Activated CD4-positive, alpha-beta T cell treated with anti-CD3 and anti-CD28 coated beads, Interleukin-2, amount 10 ng/mL, durations not matched to agents 24 days and 14 days (primary cell): ENCODE measurements at regions not wholly inside any gene's neighbourhood (a gene's known extent, or its start where the extent isn't known, plus 50 kb on each side); places are given as distances from the start of the nearest gene placed in this dataset.

ENCODE experiments used
- DNase-seq: peaks from one replicate; pipeline ENCODE4 v3.0.0; 2022
- H3K27ac Mint-ChIP-seq: one replicate; pipeline ENCODE4 v1.8.0; 2022; ENCODE audit warnings: mild to moderate bottlenecking, mixed read lengths
- H3K27me3 Mint-ChIP-seq: one replicate; pipeline ENCODE4 v1.8.0; 2022; ENCODE audit warnings: mixed read lengths
- H3K36me3 Mint-ChIP-seq: one replicate; pipeline ENCODE4 v1.8.0; 2022; ENCODE audit warnings: low read depth, mild to moderate bottlenecking, mixed read lengths
- H3K4me1 Mint-ChIP-seq: one replicate; pipeline ENCODE4 v1.8.0; 2021; ENCODE audit warnings: mixed read lengths
- H3K4me3 Mint-ChIP-seq: one replicate; pipeline ENCODE4 v1.8.0; 2022; ENCODE audit warnings: mild to moderate bottlenecking, moderate library complexity, mixed read lengths
- H3K9me3 Mint-ChIP-seq: one replicate; pipeline ENCODE4 v1.8.0; 2021; ENCODE audit warnings: mixed read lengths
- intact Hi-C: fragments of 100-400 bp; cut with micrococcal nuclease; formaldehyde crosslinking; loops from one replicate; pipeline ENCODE4 v1.15.1; 2023

GRCh38 chr1:14094611-14095400, 394.8 kb downstream of the PRDM2 start:
- intact Hi-C loops = no loop called here
- H3K36me3 Mint-ChIP-seq = no peaks in the 10 kb centered on the region
- H3K27ac Mint-ChIP-seq = no peak overlapping the region
- H3K9me3 Mint-ChIP-seq = no peaks in the 10 kb centered on the region
- no peak overlapping the region for H3K4me3 Mint-ChIP-seq
- no peak for DNase-seq
- no peaks in the 10 kb centered on the region for H3K27me3 Mint-ChIP-seq
- no peaks in the 10 kb centered on the region for H3K4me1 Mint-ChIP-seq

GRCh38 chr1:14098294-14098913, 398.4 kb downstream of the PRDM2 start:
- Mint-ChIP-seq H3K36me3 (no peaks in the 10 kb centered on the region), H3K4me3 (no peak overlapping the region), H3K27me3 (no peaks in the 10 kb centered on the region), H3K27ac (no peak overlapping the region), H3K9me3 (no peaks in the 10 kb centered on the region), H3K4me1 (no peaks in the 10 kb centered on the region)
- DNase-seq = no peak
- intact Hi-C loops = no loop called here

GRCh38 chr1:14100444-14100843, 400.5 kb downstream of the PRDM2 start:
- no peak overlapping the region for H3K27ac Mint-ChIP-seq
- no peak for DNase-seq
- H3K36me3 Mint-ChIP-seq = no peaks in the 10 kb centered on the region
- H3K27me3 Mint-ChIP-seq = no peaks in the 10 kb centered on the region
- intact Hi-C loops = no loop called here
- no peaks in the 10 kb centered on the region for H3K4me1 Mint-ChIP-seq
- H3K4me3 Mint-ChIP-seq = no peak overlapping the region
- H3K9me3 Mint-ChIP-seq = no peaks in the 10 kb centered on the region

- no peak for DNase-seq
- H3K4me3 Mint-ChIP-seq = no peak overlapping the region
Observed at GRCh38 chr1:14100919-14101318, 400.9 kb downstream of the PRDM2 start.

GRCh38 chr1:14102180-14102579, 402.2 kb downstream of the PRDM2 start:
- no peaks in the 10 kb centered on the region for H3K9me3 Mint-ChIP-seq
- no peaks in the 10 kb centered on the region for H3K4me1 Mint-ChIP-seq
- H3K27me3 Mint-ChIP-seq = no peaks in the 10 kb centered on the region

More at GRCh38 chr1:14100919-14101318, 400.9 kb downstream of the PRDM2 start:
- Mint-ChIP-seq H3K36me3 (no peaks in the 10 kb centered on the region), H3K27ac (no peak overlapping the region), H3K27me3 (no peaks in the 10 kb centered on the region), H3K4me1 (no peaks in the 10 kb centered on the region), H3K9me3 (no peaks in the 10 kb centered on the region)
- intact Hi-C loops = no loop called here

GRCh38 chr1:14103878-14104430, 404.0 kb downstream of the PRDM2 start:
- no peaks in the 10 kb centered on the region for H3K4me1 Mint-ChIP-seq
- intact Hi-C loops = no loop called here
- no peak for DNase-seq

More at GRCh38 chr1:14102180-14102579, 402.2 kb downstream of the PRDM2 start:
- no peak for DNase-seq
- intact Hi-C loops = no loop called here
- H3K27ac Mint-ChIP-seq = no peak overlapping the region
- no peaks in the 10 kb centered on the region for H3K36me3 Mint-ChIP-seq
- H3K4me3 Mint-ChIP-seq = no peak overlapping the region

GRCh38 chr1:14106126-14106525, 406.1 kb downstream of the PRDM2 start:
- no peak overlapping the region for H3K4me3 Mint-ChIP-seq
- no peaks in the 10 kb centered on the region for H3K27me3 Mint-ChIP-seq
- no peaks in the 10 kb centered on the region for H3K36me3 Mint-ChIP-seq
- H3K9me3 Mint-ChIP-seq = no peaks in the 10 kb centered on the region
- no peak for DNase-seq
- intact Hi-C loops = no loop called here
- no peak overlapping the region for H3K27ac Mint-ChIP-seq
- no peaks in the 10 kb centered on the region for H3K4me1 Mint-ChIP-seq

More at GRCh38 chr1:14103878-14104430, 404.0 kb downstream of the PRDM2 start:
- Mint-ChIP-seq H3K4me3 (no peak overlapping the region), H3K9me3 (no peaks in the 10 kb centered on the region), H3K36me3 (no peaks in the 10 kb centered on the region), H3K27me3 (no peaks in the 10 kb centered on the region), H3K27ac (no peak overlapping the region)

GRCh38 chr1:14106679-14107313, 406.8 kb downstream of the PRDM2 start:
- Mint-ChIP-seq H3K9me3 (no peaks in the 10 kb centered on the region), H3K36me3 (no peaks in the 10 kb centered on the region), H3K4me3 (no peak overlapping the region), H3K27ac (no peak overlapping the region), H3K4me1 (no peaks in the 10 kb centered on the region), H3K27me3 (no peaks in the 10 kb centered on the region)
- intact Hi-C loops = no loop called here
- DNase-seq = no peak

GRCh38 chr1:14108356-14109275, 408.6 kb downstream of the PRDM2 start:
- no peaks in the 10 kb centered on the region for H3K9me3 Mint-ChIP-seq
- no peak overlapping the region for H3K27ac Mint-ChIP-seq
- no peak for DNase-seq
- H3K36me3 Mint-ChIP-seq = no peaks in the 10 kb centered on the region
- H3K4me3 Mint-ChIP-seq = no peak overlapping the region
- intact Hi-C loops = no loop called here
- H3K4me1 Mint-ChIP-seq = no peaks in the 10 kb centered on the region
- H3K27me3 Mint-ChIP-seq = no peaks in the 10 kb centered on the region

GRCh38 chr1:14109276-14109635, 409.3 kb downstream of the PRDM2 start:
- Mint-ChIP-seq H3K4me1 (no peaks in the 10 kb centered on the region), H3K27me3 (no peaks in the 10 kb centered on the region), H3K27ac (no peak overlapping the region), H3K9me3 (no peaks in the 10 kb centered on the region), H3K4me3 (no peak overlapping the region), H3K36me3 (no peaks in the 10 kb centered on the region)
- DNase-seq = no peak
- intact Hi-C loops = no loop called here

GRCh38 chr1:14110040-14110439, 410.1 kb downstream of the PRDM2 start:
- H3K4me1 Mint-ChIP-seq = peaks cover 2% of the 10 kb centered on the region
- intact Hi-C loops = no loop called here
- H3K9me3 Mint-ChIP-seq = no peaks in the 10 kb centered on the region
- no peak overlapping the region for H3K27ac Mint-ChIP-seq
- no peak overlapping the region for H3K4me3 Mint-ChIP-seq
- DNase-seq = no peak
- no peaks in the 10 kb centered on the region for H3K27me3 Mint-ChIP-seq
- no peaks in the 10 kb centered on the region for H3K36me3 Mint-ChIP-seq

GRCh38 chr1:14111121-14111520, 411.1 kb downstream of the PRDM2 start:
- H3K9me3 Mint-ChIP-seq = no peaks in the 10 kb centered on the region

GRCh38 chr1:14112613-14113012, 412.6 kb downstream of the PRDM2 start:
- Mint-ChIP-seq H3K27ac (no peak overlapping the region), H3K36me3 (no peaks in the 10 kb centered on the region), H3K4me1 (peaks cover 2% of the 10 kb centered on the region), H3K4me3 (no peak overlapping the region), H3K27me3 (no peaks in the 10 kb centered on the region), H3K9me3 (no peaks in the 10 kb centered on the region)
- intact Hi-C loops = no loop called here
- DNase-seq = no peak

More at GRCh38 chr1:14111121-14111520, 411.1 kb downstream of the PRDM2 start:
- no peak for DNase-seq
- H3K27me3 Mint-ChIP-seq = no peaks in the 10 kb centered on the region
- no peaks in the 10 kb centered on the region for H3K36me3 Mint-ChIP-seq
- intact Hi-C loops = no loop called here
- H3K27ac Mint-ChIP-seq = no peak overlapping the region
- no peak overlapping the region for H3K4me3 Mint-ChIP-seq
- peaks cover 2% of the 10 kb centered on the region for H3K4me1 Mint-ChIP-seq
